Activated CD4-positive, alpha-beta T cell treated with anti-CD3 and anti-CD28 coated beads, Interleukin-10, Interleukin-2, amounts not matched to agents 100 ng/mL and 50 ng/mL, durations not matched to agents 16 hours and 8 hours (primary cell): ENCODE measurements at regions not wholly inside any gene's neighbourhood (a gene's known extent, or its start where the extent isn't known, plus 50 kb on each side); places are given as distances from the start of the nearest gene placed in this dataset.

ENCODE experiments used
- DNase-seq: peaks from one replicate; pipeline ENCODE4 v3.0.0-alpha.2; 2020

DNA sequence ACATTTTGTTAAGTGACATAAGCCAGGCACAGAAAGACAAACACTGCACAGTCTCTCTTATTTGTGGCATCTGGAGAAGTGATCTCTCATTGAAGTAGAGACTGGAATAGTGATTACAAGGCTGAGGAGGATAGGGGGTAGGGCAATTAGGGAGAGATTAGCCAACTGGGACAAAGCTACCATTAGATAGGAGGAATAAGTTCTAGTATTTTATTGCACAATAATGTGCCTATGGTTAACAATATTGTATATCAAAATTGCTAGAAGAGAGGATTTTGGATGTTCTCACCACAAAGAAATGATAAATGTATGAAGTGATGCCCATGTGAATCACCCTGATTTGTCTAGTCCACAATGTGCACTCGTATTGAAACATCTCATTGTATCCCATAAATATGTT is 281.8 kb downstream of the MTRR start:
- no peak for DNase-seq

- DNase-seq: no peak
These were observed 287.8 kb downstream of the MTRR start for GRCh38 chr5:8156706-8157105.

- DNase-seq: no peak
These were observed 288.4 kb downstream of the MTRR start for GRCh38 chr5:8157320-8157822.

- no peak for DNase-seq
These were observed 307.2 kb downstream of the MTRR start for GRCh38 chr5:8176101-8176693.

GRCh38 chr5:8184455-8185063 is 315.6 kb downstream of the MTRR start:
- peak; percentile 55 for DNase-seq

DNA sequence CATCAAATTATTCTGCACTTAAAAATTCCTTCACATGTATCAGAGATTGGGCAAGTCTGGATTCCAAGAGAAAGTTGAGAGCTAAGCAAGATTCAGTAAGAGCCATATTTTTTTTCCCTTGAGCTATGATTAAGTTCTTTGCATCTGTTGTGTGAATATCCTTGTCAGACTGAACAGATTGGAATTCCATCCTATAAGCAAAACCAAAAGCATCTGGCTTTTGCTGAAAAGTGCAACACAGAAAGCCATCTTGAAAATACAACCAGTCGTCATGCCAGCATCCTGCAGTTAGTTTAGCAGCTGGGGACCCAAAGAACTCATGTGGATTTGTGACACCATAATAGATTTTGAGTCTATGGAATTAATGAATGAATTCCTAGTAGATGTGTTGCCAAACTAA is 316.9 kb downstream of the MTRR start:
- DNase-seq: no peak

- no peak for DNase-seq
These were observed 320.1 kb downstream of the MTRR start for GRCh38 chr5:8188874-8189565.

GRCh38 chr5:8192840-8193239 is 323.9 kb downstream of the MTRR start:
- no peak for DNase-seq

GRCh38 chr5:8196061-8196460 is 327.1 kb downstream of the MTRR start:
- no peak for DNase-seq

DNA sequence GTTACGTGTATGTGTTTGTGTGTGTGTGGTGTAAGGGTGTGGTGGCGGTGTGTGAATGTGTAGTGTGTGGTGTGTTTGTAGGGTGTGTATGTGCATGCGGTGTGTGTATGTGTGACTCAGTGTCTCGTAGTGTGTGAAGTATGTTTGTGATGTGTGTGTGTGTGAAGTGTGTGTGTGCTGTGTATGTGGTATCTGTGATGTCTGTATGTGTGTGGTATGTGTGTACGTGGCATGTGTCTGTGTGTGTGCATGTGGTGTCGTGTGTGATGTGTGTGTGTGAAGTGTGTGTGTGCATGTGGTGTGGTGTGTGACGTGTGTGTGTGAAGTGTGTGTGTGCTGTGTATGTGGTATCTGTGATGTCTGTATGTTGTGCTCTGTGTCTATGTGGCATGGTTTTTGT is 339.4 kb downstream of the MTRR start:
- no peak for DNase-seq

DNA sequence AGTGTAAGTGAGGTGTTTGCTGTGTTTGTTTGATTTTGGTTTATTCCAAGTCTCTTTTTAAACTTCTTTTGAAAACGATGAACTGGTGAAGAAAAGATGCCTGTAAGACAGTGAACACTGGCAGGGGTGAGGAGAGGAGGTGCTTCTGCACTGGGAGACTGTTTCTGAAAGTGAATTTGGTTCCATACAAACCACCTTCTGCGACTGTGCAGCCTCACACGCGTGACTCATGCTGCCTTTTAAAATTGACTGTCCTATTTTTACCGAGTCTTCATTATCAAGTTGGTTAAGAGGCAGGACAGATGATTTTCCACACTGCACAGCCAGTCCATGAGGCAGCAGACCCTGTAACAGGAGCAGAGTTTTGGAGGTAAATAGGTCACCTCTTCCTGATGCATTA is 340.6 kb downstream of the MTRR start:
- DNase-seq: no peak

DNA sequence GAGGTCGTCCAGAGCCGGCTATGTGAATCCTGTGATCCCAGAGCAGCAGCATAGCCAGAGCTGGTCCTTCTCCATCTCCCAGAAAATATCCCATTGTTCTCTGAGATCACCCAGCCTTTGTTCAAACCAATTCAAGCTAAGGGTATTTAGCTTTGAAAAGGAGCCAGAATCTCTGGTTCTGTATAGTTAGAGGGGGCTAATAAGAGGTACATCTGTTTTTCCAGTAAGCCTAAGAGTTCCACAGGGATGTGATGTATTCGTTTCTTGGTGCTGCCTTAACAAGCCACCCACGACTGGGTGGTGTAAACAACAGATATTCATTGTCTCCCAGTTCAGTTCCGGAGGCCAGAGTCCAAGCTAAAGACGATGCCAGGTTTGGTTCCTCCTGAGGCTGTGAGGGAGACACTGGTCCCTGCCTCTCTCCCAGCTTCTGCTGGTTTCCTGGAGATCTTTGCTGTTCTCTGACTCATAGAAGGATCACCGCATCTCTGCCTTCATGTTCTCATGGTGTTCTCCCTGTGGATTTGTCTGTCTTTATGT is 344.8 kb downstream of the MTRR start:
- DNase-seq: no peak

- no peak for DNase-seq
These were observed 348.0 kb downstream of the MTRR start for GRCh38 chr5:8216921-8217320.

DNA sequence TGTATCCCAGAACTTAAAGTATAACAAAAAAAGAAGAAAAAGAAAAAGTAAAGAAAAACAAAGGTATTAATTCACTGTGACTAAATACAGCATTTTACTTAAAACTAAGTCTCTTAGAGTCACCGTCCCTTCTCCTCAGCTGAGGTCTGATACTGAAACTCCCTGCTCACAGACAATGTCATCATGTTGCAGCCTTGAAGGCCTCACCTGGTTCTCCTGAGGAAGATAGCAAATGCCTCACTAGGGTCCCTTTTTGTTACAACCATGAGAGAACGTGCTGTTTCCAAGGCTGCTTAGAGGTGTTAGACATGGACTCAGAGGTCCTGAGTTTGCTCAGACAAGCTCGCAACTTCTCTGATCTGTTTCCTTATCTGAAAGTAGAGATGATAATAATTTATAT is 357.2 kb downstream of the MTRR start:
- no peak for DNase-seq

GRCh38 chr5:8227112-8227511 is 358.2 kb downstream of the MTRR start:
- no peak for DNase-seq

GRCh38 chr5:8229551-8229950 is 360.6 kb downstream of the MTRR start:
- no peak for DNase-seq

DNA sequence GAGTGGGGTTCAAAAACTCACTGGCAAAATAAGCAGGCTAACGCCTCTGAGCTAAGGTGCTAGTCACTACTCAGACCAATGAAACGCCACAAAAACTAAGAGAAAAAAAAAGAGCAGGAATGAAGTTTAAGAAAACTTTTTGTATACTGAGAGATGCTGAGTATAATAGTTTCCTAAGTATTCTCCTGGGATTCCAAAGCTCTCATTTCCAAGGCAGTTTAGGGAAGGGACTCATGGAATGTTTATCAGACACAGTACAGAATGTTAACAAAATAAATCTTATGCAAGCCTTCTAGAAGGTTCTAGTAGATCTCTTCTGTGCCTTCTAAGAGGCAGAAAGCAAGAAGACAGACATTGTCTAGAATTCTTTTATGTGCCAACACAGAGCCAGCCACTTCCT is 361.9 kb downstream of the MTRR start:
- DNase-seq: no peak

- DNase-seq: no peak
These were observed 364.5 kb downstream of the MTRR start for GRCh38 chr5:8233479-8233878.

DNA sequence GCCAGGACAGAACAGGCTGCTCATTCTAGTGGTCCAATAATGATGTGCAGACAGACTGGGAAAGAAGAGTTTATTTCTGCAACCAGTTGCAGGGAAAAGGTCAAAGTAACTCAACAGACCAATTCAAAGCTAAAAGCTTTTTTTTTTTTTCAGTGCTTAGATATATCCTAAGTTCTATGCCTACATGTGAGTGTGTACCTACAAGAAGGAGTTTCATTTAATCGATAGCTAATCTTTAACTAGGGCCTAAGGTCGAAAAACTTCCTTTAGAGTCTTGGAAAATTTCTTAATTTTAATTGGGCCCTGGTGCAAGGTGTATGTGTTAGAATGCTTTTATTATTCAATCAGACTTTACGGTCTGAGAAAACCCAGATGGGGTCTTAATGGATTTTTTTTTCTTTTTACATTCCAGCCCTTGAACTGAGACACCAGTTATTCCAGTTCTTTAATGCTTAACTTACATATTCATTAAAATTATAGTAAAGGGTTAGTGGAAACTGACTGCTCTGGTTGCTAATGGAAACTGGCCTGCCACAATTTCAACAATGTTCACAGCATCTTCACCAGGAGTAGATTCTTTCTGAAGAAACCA is 365.3 kb downstream of the MTRR start:
- DNase-seq: no peak

DNA sequence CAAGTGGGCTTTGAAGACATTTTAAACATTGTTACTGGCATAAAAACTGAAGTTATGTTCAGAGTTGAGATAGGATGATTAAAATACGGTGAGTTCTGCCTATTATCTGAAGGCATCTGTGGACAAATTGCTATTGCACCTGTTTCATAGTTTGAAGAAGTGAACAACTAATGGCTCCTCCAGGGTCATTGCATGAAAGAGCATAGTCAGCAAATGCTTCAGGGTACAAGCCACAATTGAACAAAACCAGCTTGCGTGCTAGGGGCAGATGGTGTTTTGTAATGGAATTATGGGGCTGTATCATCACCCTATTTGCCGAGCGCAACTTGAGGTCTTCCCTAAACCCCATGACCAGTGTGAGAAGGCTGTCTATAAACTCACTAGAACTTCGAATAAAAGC is 369.1 kb downstream of the MTRR start:
- no peak for DNase-seq

- no peak for DNase-seq
These were observed 370.2 kb downstream of the MTRR start for GRCh38 chr5:8239198-8239597.

GRCh38 chr5:8239646-8240045 is 370.7 kb downstream of the MTRR start:
- DNase-seq: no peak

GRCh38 chr5:8241076-8241475 is 372.1 kb downstream of the MTRR start:
- no peak for DNase-seq

- no peak for DNase-seq
These were observed 372.6 kb downstream of the MTRR start for GRCh38 chr5:8241558-8241957.
